Breast epithelium (tissue), 4 donors: ENCODE measurements at regions not wholly inside any gene's neighbourhood (a gene's known extent, or its start where the extent isn't known, plus 50 kb on each side); places are given as distances from the start of the nearest gene placed in this dataset.

Source experiments
- DNase-seq, 2 donors: peaks; one replicate each; pipeline ENCODE4 v3.0.0-alpha.2; 2019; ENCODE audit warnings: low spot score in 2 of 2
- H3K27ac ChIP-seq, 2 donors: fragments of 200-600 bp; sonication (generic) in 1 of 2; one replicate each; pipeline ENCODE4 v1.5.1; 2016 to 2019; ENCODE audit warnings: mild to moderate bottlenecking in 1 of 2
- H3K27me3 ChIP-seq, 2 donors: fragments of 200-600 bp; sonication (generic) in 1 of 2; one replicate each; pipeline versions ENCODE4 v1.5.1 to v1.6.0; 2017 to 2019; ENCODE audit warnings: control low read depth in 1 of 2, mild to moderate bottlenecking in 1 of 2
- H3K36me3 ChIP-seq: fragments of 200-600 bp; one replicate; pipeline ENCODE4 v1.5.1; 2019
- H3K4me1 ChIP-seq, 2 donors: fragments of 200-600 bp; sonication (generic); one replicate each; pipeline ENCODE4 v1.5.1; 2016 to 2019; ENCODE audit warnings: control low read depth in 1 of 2
- H3K4me3 ChIP-seq, 3 donors: fragments of 200-600 bp; sonication (generic); 1 replicate in 2 of 3; 2 replicates in 1 of 3; pipeline ENCODE4 v1.5.1; 2016 to 2019; ENCODE audit warnings: mild to moderate bottlenecking in 3 of 3, moderate library complexity in 2 of 3
- H3K9me3 ChIP-seq, 2 donors: fragments of 200-600 bp; sonication (generic) in 1 of 2; one replicate each; pipeline ENCODE4 v1.5.1; 2016 to 2019; ENCODE audit warnings: control low read depth in 1 of 2
- POLR2A ChIP-seq: fragments of 450-650 bp; IDR thresholded peaks from one replicate; pipeline ENCODE4 v1.6.1; 2016; ENCODE audit warnings: antibody characterized with exemption, mild to moderate bottlenecking, moderate library complexity
- POLR2AphosphoS5 ChIP-seq, 3 donors: sonication (generic); formaldehyde crosslinking; IDR thresholded peaks; one replicate each; pipeline ENCODE4 v1.6.1; 2017; ENCODE audit warnings: antibody characterized with exemption in 3 of 3
- intact Hi-C: fragments of 100-400 bp; cut with DNase I; formaldehyde crosslinking; loops from one replicate; pipeline ENCODE4 v1.15.1; 2023; ENCODE audit warnings: low total_unique reads
- TF ChIP-seq, protein P1 (sequence below), 3 donors: fragments of 450-650 bp; IDR thresholded peaks; one replicate each; pipeline ENCODE4 v1.5.1; 2016 to 2017; ENCODE audit warnings: antibody characterized with exemption in 3 of 3, mild to moderate bottlenecking in 3 of 3, moderate library complexity in 3 of 3

DNA sequence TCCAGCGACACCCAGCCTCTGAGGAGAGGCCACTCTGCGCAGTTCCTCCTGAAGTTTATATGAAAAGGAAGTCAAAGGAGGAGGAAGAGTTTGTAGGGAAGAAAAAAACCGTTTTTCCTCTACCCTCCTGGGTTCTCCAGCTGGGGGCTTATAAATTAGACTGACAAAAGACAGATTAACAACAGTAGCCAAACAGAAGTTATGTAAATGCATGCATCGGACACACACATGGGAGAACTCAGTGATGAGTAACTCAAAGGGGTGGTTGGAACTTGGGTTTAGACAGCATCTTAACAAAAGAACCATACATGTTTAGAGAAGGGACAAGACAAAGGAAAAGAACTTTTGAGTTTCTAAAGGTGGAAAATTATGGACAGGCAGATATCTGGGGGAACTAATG is 71.2 kb downstream of the CD24 start:
- Histone ChIP-seq H3K9me3 (peaks cover 14 to 15% of the 10 kb centered on the region in 2 donors), H3K36me3 (no peaks in the 10 kb centered on the region), H3K27ac (no peak overlapping the region), H3K4me1 (no peaks in the 10 kb centered on the region), H3K4me3 (no peak overlapping the region), H3K27me3 (no peaks in the 10 kb centered on the region)
- DNase-seq, result no peak
- no peak for TF ChIP-seq POLR2AphosphoS5 (IDR thresholded peaks at IDR 0.05)
- TF ChIP-seq POLR2A, result no peak
- TF ChIP-seq, protein P1, sequence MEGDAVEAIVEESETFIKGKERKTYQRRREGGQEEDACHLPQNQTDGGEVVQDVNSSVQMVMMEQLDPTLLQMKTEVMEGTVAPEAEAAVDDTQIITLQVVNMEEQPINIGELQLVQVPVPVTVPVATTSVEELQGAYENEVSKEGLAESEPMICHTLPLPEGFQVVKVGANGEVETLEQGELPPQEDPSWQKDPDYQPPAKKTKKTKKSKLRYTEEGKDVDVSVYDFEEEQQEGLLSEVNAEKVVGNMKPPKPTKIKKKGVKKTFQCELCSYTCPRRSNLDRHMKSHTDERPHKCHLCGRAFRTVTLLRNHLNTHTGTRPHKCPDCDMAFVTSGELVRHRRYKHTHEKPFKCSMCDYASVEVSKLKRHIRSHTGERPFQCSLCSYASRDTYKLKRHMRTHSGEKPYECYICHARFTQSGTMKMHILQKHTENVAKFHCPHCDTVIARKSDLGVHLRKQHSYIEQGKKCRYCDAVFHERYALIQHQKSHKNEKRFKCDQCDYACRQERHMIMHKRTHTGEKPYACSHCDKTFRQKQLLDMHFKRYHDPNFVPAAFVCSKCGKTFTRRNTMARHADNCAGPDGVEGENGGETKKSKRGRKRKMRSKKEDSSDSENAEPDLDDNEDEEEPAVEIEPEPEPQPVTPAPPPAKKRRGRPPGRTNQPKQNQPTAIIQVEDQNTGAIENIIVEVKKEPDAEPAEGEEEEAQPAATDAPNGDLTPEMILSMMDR (IDR thresholded peaks at IDR 0.05), result no peak
- intact Hi-C loops, result no loop called here

DNA sequence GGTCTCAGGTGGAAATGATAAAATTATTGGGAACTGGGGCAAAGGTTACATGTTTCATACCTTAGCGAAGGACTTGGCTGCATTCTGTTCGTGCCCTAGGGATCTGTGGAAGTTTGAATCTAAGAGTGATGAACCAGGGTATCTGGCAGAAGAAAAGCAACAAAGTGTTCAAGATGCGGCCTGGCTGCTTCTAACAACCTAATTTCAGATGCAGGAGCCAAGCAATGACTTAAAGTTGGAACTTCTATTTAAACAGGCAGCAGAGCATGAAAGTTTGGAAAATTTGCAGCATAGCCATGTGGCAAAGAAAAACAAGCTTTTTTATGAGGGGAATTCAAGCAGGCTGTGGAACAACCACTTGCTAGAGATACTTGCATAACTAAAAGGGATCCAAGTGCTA is 73.5 kb downstream of the CD24 start:
- intact Hi-C loops, result no loop called here
- no peaks in the 10 kb centered on the region for H3K4me1 ChIP-seq
- H3K27ac ChIP-seq, result no peak overlapping the region
- no peaks in the 10 kb centered on the region for H3K36me3 ChIP-seq
- no peak for DNase-seq
- peaks cover 14 to 15% of the 10 kb centered on the region in 2 donors for H3K9me3 ChIP-seq
- H3K27me3 ChIP-seq, result no peaks in the 10 kb centered on the region
- TF ChIP-seq POLR2A (no peak), POLR2AphosphoS5 (IDR thresholded peaks at IDR 0.05) (no peak)
- TF ChIP-seq, protein P1 (IDR thresholded peaks at IDR 0.05), result no peak
- H3K4me3 ChIP-seq, result no peak overlapping the region

DNA sequence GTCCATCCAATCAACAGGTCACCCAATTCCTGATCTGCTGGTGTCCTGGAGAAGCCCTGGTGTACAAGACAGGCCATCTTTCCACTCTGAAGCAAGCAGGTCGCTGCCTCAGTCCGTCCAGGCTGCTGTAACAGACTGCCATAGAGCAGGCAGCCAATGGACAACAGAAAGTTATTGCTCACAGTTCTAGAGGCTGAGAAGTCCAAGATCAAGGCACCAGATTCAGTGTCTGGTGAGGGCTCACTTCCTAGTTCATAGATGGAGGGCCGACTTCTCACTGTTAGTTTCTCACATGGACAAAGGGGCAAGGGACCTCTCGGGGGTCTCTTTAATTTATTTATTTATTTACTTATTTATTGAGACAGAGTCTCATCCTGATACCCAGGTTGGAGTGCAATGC is 74.8 kb downstream of the CD24 start:
- H3K27me3 ChIP-seq, result no peaks in the 10 kb centered on the region
- TF ChIP-seq POLR2AphosphoS5 (IDR thresholded peaks at IDR 0.05), result no peak
- TF ChIP-seq, protein P1 (IDR thresholded peaks at IDR 0.05), result no peak
- no peak for TF ChIP-seq POLR2A
- H3K9me3 ChIP-seq, result peaks cover 14 to 15% of the 10 kb centered on the region in 2 donors
- H3K27ac ChIP-seq, result no peak overlapping the region
- H3K36me3 ChIP-seq, result no peaks in the 10 kb centered on the region
- no peaks in the 10 kb centered on the region for H3K4me1 ChIP-seq
- DNase-seq, result no peak
- intact Hi-C loops, result no loop called here
- H3K4me3 ChIP-seq, result no peak overlapping the region

DNA sequence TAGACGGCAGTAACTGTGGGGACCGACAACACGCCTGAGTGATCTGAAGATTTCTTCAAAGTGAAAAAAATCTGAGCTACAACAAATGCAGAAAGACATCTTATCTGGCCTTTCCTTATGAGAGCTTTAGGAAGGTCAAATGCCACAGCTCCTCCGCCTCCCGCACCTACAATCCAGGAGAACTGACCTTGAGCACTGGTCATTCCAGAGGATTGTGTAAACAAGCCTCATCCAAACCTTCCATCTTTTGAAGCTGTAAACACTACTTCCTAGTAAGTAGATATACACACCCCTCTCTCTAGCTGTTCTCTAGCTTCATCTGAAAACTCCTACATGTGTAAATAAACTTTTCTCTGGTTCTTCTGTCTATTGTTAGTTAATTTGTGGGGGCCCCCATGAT is 76.9 kb downstream of the CD24 start:
- intact Hi-C loops, result no loop called here
- H3K27ac ChIP-seq, result no peak overlapping the region
- no peaks in the 10 kb centered on the region for H3K36me3 ChIP-seq
- TF ChIP-seq POLR2AphosphoS5 (IDR thresholded peaks at IDR 0.05) (no peak), POLR2A (no peak)
- TF ChIP-seq, protein P1 (IDR thresholded peaks at IDR 0.05), result no peak
- H3K4me3 ChIP-seq, result no peak overlapping the region
- H3K27me3 ChIP-seq, result no peaks in the 10 kb centered on the region
- H3K9me3 ChIP-seq, result peaks cover 14 to 15% of the 10 kb centered on the region in 2 donors
- DNase-seq, result no peak
- no peaks in the 10 kb centered on the region for H3K4me1 ChIP-seq

DNA sequence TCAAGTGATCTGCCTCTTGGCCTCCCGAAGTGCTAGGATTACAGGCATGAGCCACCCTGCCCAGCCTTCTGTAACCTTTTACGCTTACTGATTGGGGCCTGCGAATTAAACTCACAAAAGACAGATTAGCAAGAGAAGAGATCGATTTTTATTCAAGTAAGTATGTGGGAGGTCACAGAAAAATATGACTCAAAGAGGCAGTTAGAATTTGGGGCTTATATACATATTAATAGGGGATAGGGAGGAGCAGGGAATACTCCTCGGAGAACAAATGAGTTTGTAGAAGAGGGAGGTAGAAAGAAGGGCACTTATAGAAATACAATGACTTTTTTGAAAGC is 78.9 kb downstream of the CD24 start:
- Histone ChIP-seq H3K27me3 (no peaks in the 10 kb centered on the region), H3K36me3 (no peaks in the 10 kb centered on the region), H3K27ac (no peak overlapping the region), H3K4me1 (no peaks in the 10 kb centered on the region), H3K4me3 (no peak overlapping the region), H3K9me3 (peaks cover 1 to 5% of the 10 kb centered on the region in 2 donors)
- TF ChIP-seq POLR2AphosphoS5 (IDR thresholded peaks at IDR 0.05) (no peak), POLR2A (no peak)
- TF ChIP-seq, protein P1 (IDR thresholded peaks at IDR 0.05), result no peak
- intact Hi-C loops, result no loop called here
- no peak for DNase-seq
